ENCODE measurements at regions not wholly inside any gene's neighbourhood (a gene's known extent, or its start where the extent isn't known, plus 50 kb on each side); places are given as distances from the start of the nearest gene placed in this dataset.

- no peak for TF ChIP-seq KLF5 (IDR thresholded peaks at IDR 0.05; ENCODE audit: partially characterized antibody)
Measured at GRCh38 chr1:5394111-5394510, 598.1 kb downstream of the NPHP4 start (continued).

GRCh38 chr1:5393603-5394002 lies 598.6 kb downstream of the NPHP4 start:
- no peaks in the 10 kb centered on the region for H3K79me2 ChIP-seq (ENCODE audit: control insufficient read depth, insufficient read depth, low read length)
- BruUV-seq (replicated peaks), result no TSS peak
- H3K4me2 ChIP-seq (ENCODE audit: control insufficient read depth, insufficient read depth), result no peak overlapping the region
- FAIRE-seq (no peak), ATAC-seq (no peak), DNase-seq (ENCODE audit: low read depth, low spot score) (no peak)
- in situ Hi-C loops (cut with MboI) (no loop called here), intact Hi-C loops (cut with micrococcal nuclease; ENCODE audit: unreplicated experiment) (no loop called here)
- no peak overlapping the region for H2AFZ ChIP-seq (ENCODE audit: control insufficient read depth, low read depth, low read length)
- H3K9ac ChIP-seq (ENCODE audit: control insufficient read depth, insufficient read depth, low read length), result no peak overlapping the region
- H4K20me1 ChIP-seq (ENCODE audit: control insufficient read depth, insufficient read depth), result no peaks in the 10 kb centered on the region
- CTCF ChIA-PET, result no interaction called here
- no peak overlapping the region for H3K4me3 ChIP-seq
- H3K27ac ChIP-seq (ENCODE audit: control insufficient read depth, insufficient read depth), result no peak overlapping the region
- POLR2A ChIA-PET, result no interaction called here
- H3K27me3 ChIP-seq (replicated peaks in 1 of 2; ENCODE audit: control insufficient read depth in 2 of 2, insufficient read depth in 2 of 2, low read length in 1 of 2), result no peaks in the 10 kb centered on the region
- 0% methylated on average over 7 of the region's 7 CpGs for WGBS (ENCODE audit: insufficient coverage, insufficient replicate concordance, low lambda C conversion rate, missing lambda C conversion rate)
- RAD21 ChIA-PET (ENCODE audit: unreplicated experiment), result no interaction called here
- H3K4me1 ChIP-seq (ENCODE audit: control insufficient read depth, insufficient read depth, low read length), result no peaks in the 10 kb centered on the region
- no peaks in the 10 kb centered on the region for H3K36me3 ChIP-seq (ENCODE audit: control insufficient read depth in 2 of 2, insufficient read depth in 2 of 2, low read length in 1 of 2)
- no peaks in the 10 kb centered on the region for H3K9me3 ChIP-seq (replicated peaks; ENCODE audit: control insufficient read depth, insufficient read depth, low read length)
- SMC1A ChIA-PET (ENCODE audit: uncharacterized antibody, unreplicated experiment), result no interaction called here
- TF ChIP-seq RAD51 (IDR thresholded peaks at IDR 0.05), result no peak
- TF ChIP-seq REST (IDR thresholded peaks at IDR 0.05; ENCODE audit: low read depth, low read length), result no peak
- no peak for TF ChIP-seq PRDM15 (CRISPR knock-in tag; IDR thresholded peaks at IDR 0.05)
- no peak for TF ChIP-seq EGR1 (IDR thresholded peaks at IDR 0.05; ENCODE audit: borderline replicate concordance in 1 of 2, low read depth in 2 of 2, low read length in 2 of 2)
- no peak for TF ChIP-seq USF2 (IDR thresholded peaks at IDR 0.05; ENCODE audit: borderline replicate concordance, low read depth, low read length)
- no peak for TF ChIP-seq SMC3 (IDR thresholded peaks at IDR 0.05; ENCODE audit: borderline replicate concordance, low read length)
- TF ChIP-seq HSF1 (IDR thresholded peaks at IDR 0.05; ENCODE audit: low read depth, low read length), result no peak
- no peak for TF ChIP-seq CHD1 (IDR thresholded peaks at IDR 0.05; ENCODE audit: low read depth, low read length)
- no peak for TF ChIP-seq IRF5 (IDR thresholded peaks at IDR 0.05; ENCODE audit: borderline replicate concordance)
- TF ChIP-seq NBN (IDR thresholded peaks at IDR 0.05), result no peak
- TF ChIP-seq MAX (IDR thresholded peaks at IDR 0.05; ENCODE audit: low read depth, low read length), result no peak
